ENCODE measurements at regions not wholly inside any gene's neighbourhood (a gene's known extent, or its start where the extent isn't known, plus 50 kb on each side); places are given as distances from the start of the nearest gene placed in this dataset.
"Not testable (repeated sequence)": the region's sequence is repeated elsewhere in the genome, so short reads cannot be mapped to it uniquely, and the experiment has no call there.

DNA sequence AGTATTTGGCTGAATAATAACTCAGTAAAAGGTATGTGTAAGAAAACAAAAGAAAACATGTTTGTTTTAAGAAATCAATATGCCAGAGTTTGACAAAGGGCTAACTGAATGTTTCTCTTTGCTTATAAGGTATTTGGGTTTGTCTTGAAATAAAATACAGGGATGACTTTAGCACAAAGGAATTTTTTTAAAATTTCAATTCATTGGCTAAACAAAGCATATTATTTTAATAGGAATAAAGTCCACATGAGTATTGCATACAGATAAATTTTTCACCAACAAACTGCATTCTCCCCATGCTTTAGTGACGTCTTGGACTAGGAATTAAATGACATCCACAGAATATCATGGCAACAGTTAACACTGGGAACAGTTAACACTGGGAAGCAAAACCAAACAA lies 480.0 kb upstream of the JAG1 start:
- DNase-seq, result no peak

- no peak for DNase-seq
These were observed 481.5 kb upstream of the JAG1 start for GRCh38 chr20:11155156-11155756.

DNA sequence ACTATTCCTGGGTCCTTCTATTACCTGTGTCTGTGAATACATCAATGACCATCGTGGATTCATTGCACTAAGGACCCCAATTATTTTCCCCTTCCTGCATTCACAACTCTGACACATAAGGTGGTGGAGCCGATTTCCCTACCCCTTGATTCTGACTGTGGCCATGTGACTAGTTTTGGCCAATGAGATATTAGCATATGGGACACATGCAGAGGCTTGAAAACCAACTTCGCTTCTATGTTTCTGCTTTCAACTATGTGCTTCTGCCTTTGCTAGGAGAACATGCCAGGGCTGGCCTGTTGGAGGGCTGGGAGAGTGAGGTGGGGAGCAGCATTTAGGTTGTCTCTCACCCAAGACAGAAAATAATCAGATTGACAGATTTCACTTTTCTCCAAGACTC lies 483.1 kb upstream of the JAG1 start:
- no peak for DNase-seq

GRCh38 chr20:11158146-11158545 lies 484.3 kb upstream of the JAG1 start:
- DNase-seq, result no peak

GRCh38 chr20:11158589-11158988 lies 484.8 kb upstream of the JAG1 start:
- no peak for DNase-seq

- no peak for DNase-seq
These were observed 485.9 kb upstream of the JAG1 start for GRCh38 chr20:11159728-11160127.

- no peak for DNase-seq
These were observed 488.4 kb upstream of the JAG1 start for GRCh38 chr20:11162026-11162775.

GRCh38 chr20:11165789-11166188 lies 492.0 kb upstream of the JAG1 start:
- no peak for DNase-seq

DNA sequence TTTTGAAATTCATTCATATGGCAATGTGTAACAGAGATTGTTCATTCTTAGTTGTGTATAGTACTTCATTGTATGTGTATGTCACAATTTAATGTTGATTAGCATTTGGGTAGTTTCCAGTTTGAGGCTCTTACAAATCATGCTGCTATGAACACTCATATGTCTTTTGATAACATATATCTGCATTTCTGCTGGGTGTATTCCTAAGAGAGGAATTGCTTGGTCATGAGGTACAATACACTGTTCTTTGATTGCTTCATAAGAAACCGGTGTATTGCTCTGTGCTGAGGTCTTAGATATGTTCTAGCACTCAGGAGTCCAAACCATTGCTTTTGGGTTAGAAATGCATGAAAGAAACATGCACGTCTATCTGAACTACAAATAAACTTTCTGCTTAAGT lies 492.9 kb upstream of the JAG1 start:
- DNase-seq, result no peak

DNA sequence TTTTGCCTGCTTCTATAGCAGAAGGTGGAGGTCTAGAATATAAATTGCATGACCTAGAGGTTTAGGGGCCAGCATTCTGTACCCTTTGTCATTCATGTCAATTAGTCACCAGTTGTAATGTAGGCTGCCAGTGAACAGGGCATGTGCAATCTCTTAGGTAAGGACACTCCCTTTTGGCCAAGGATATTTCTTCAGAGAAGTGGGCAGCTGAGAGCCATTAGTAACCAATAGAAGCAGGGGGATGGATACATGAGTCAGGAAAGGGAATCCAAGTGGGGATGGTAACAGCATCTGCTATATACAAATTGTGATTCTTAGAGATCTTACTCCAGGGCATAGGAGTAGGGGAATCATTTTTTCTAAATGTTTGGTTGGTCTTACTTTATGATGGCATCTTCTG lies 494.2 kb upstream of the JAG1 start:
- DNase-seq, result no peak

- DNase-seq, result no peak
These were observed 496.2 kb upstream of the JAG1 start for GRCh38 chr20:11170025-11170424.

- no peak for DNase-seq
These were observed 496.8 kb upstream of the JAG1 start for GRCh38 chr20:11170565-11170964.

- no peak for DNase-seq
These were observed 499.1 kb upstream of the JAG1 start for GRCh38 chr20:11172881-11173280.

- no peak for DNase-seq
These were observed 500.1 kb upstream of the JAG1 start for GRCh38 chr20:11173916-11174315.

- no peak for DNase-seq
These were observed 501.1 kb upstream of the JAG1 start for GRCh38 chr20:11174861-11175260.

DNA sequence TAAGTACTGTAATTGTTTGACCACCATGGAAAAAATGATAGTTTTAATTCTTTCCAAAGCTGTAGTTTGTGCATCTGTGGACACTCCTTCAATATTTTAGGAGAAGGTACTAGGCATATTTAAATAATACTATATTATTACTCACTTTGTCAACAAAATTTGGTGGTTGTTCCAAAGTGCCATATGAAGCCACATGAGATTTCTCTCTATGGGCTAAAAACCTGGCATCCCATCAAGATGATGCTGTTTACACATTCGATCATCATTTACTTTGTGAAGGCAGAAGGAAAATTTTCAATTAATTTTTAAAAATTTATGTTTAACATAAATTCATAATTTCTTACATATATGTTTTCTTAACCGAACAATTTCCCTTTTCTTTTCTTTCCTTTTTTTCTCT lies 502.6 kb upstream of the JAG1 start:
- DNase-seq, result no peak

DNA sequence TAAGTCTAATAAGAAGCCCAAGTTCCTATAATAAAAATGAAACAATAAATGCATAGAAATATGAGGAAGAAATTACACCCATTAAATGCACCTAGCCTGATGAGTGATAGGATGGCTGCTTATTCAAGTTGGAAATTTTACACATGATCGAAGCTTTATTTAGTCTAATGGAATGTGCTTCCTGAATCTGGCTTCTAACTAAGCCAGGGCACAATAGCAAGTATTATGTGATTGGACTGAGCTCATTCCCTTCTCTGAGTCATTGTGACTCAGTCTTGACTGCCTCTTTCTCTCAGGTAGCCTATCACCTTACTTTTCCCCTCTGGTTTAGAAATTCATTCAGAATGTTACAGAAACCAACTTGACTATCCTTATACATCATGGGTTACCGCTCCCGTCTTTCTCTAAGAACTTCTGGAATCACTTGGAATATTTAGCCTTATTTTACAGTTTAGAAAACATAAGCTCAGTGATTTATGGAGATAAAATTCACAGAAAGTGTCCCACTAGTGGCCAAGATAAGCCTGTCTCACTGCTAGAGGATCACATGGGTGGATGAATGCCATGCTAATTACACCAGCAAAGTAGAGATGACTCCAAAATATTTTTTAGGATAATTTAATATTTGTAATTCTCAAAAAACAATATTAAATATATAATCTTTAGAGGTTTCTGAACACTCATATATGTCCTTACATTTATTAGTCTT lies 505.3 kb upstream of the JAG1 start:
- DNase-seq, result no peak

DNA sequence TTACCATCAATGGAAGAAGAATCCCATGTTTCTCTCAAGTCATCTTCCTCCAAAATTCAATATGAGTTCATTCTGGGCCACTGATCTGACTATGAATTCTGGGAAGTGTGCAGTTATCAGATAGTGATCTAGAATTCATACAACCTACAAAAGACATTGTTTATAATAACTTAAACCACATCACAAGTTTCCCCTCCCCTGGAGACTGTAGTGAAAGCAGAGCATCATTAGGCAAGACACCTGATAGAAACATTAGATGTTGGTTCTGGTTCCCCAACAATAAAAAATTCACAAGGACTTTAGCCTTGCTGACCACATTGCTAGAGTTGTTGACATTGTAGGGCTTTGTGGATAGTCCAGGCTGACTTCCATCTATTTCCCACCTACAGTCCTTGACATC lies 506.4 kb upstream of the JAG1 start:
- DNase-seq, result no peak

GRCh38 chr20:11181129-11181528 lies 507.3 kb upstream of the JAG1 start:
- not testable (repeated sequence) for DNase-seq

- DNase-seq, result no peak
These were observed 508.2 kb upstream of the JAG1 start for GRCh38 chr20:11181966-11182365.

- no peak for DNase-seq
These were observed 508.9 kb upstream of the JAG1 start for GRCh38 chr20:11182720-11183119.

- DNase-seq, result no peak
These were observed 512.7 kb upstream of the JAG1 start for GRCh38 chr20:11186301-11187008.

GRCh38 chr20:11188843-11189603 lies 515.2 kb upstream of the JAG1 start:
- no peak for DNase-seq

All from NCI-H2029 treated with DMSO at 0.1 percent for 48 hours (cell line).